Uterus (tissue), 2 donors: ENCODE measurements at regions not wholly inside any gene's neighbourhood (a gene's known extent, or its start where the extent isn't known, plus 50 kb on each side); places are given as distances from the start of the nearest gene placed in this dataset.

ENCODE experiments used
- POLR2A ChIP-seq, 2 donors: fragments of 450-650 bp; IDR thresholded peaks; one replicate each; pipeline ENCODE4 v1.6.1; 2016; ENCODE audit warnings: antibody characterized with exemption in 2 of 2, mild to moderate bottlenecking in 1 of 2, moderate library complexity in 1 of 2
- TF ChIP-seq, protein P1 (sequence below), 4 experiments: fragments of 200-600 bp in 2 of 4; fragments of 450-650 bp in 2 of 4; sonication (generic) in 2 of 4; IDR thresholded peaks; one replicate each; pipeline ENCODE4 v1.5.1; 2016 to 2019; ENCODE audit warnings: antibody characterized with exemption in 4 of 4, mild to moderate bottlenecking in 2 of 4, moderate library complexity in 1 of 4

GRCh38 chr10:113455947-113456346 is 96.9 kb upstream of the HABP2 start:
- TF ChIP-seq, protein P1, sequence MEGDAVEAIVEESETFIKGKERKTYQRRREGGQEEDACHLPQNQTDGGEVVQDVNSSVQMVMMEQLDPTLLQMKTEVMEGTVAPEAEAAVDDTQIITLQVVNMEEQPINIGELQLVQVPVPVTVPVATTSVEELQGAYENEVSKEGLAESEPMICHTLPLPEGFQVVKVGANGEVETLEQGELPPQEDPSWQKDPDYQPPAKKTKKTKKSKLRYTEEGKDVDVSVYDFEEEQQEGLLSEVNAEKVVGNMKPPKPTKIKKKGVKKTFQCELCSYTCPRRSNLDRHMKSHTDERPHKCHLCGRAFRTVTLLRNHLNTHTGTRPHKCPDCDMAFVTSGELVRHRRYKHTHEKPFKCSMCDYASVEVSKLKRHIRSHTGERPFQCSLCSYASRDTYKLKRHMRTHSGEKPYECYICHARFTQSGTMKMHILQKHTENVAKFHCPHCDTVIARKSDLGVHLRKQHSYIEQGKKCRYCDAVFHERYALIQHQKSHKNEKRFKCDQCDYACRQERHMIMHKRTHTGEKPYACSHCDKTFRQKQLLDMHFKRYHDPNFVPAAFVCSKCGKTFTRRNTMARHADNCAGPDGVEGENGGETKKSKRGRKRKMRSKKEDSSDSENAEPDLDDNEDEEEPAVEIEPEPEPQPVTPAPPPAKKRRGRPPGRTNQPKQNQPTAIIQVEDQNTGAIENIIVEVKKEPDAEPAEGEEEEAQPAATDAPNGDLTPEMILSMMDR (IDR thresholded peaks at IDR 0.05) = no peak
- no peak for TF ChIP-seq POLR2A (IDR thresholded peaks at IDR 0.05)
